ENCODE measurements at regions not wholly inside any gene's neighbourhood (a gene's known extent, or its start where the extent isn't known, plus 50 kb on each side); places are given as distances from the start of the nearest gene placed in this dataset.

DNA sequence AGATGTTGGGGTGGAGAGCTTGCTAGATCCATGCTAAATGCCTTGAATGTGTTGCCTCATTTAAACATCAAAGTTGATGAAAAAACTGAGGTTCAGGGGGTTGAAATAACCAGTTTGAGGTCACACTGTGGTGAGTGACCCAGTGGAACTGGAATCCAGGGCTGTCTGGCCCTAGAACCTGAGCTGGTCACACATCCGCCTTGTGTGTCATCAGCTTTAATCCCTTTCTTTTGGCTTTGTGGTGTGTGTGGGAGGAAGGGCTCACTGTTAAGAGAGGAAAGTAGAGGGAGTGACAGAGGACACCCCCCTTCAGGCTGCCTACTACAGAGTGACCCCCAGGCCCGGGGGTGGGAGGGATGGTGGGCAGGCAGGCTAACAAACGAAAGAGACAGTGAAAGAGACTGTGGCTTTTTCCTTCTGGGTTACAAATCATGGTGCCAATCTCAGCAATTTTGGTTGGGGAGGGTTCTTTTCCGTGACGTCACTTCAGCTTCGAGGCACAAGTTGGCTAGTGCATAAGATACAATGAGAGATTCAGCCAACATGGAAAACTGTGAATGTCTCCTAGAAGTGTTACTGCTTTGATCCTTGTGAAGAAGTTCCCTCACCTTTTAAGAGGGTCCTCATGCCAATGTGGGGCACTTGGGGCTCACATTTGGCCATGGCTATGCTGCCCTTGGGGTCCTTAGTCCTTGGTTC, 164.9 kb downstream of the DLEU7 start:
- TF ChIP-seq POLR2A (IDR thresholded peaks at IDR 0.05): no peak
- TF ChIP-seq, protein P1, sequence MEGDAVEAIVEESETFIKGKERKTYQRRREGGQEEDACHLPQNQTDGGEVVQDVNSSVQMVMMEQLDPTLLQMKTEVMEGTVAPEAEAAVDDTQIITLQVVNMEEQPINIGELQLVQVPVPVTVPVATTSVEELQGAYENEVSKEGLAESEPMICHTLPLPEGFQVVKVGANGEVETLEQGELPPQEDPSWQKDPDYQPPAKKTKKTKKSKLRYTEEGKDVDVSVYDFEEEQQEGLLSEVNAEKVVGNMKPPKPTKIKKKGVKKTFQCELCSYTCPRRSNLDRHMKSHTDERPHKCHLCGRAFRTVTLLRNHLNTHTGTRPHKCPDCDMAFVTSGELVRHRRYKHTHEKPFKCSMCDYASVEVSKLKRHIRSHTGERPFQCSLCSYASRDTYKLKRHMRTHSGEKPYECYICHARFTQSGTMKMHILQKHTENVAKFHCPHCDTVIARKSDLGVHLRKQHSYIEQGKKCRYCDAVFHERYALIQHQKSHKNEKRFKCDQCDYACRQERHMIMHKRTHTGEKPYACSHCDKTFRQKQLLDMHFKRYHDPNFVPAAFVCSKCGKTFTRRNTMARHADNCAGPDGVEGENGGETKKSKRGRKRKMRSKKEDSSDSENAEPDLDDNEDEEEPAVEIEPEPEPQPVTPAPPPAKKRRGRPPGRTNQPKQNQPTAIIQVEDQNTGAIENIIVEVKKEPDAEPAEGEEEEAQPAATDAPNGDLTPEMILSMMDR (IDR thresholded peaks at IDR 0.05): no peak
